Skeletal muscle satellite cell (primary cell): ENCODE measurements at regions not wholly inside any gene's neighbourhood (a gene's known extent, or its start where the extent isn't known, plus 50 kb on each side); places are given as distances from the start of the nearest gene placed in this dataset.
"Not testable (repeated sequence)": the region's sequence is repeated elsewhere in the genome, so short reads cannot be mapped to it uniquely, and the experiment has no call there.

ENCODE experiments used
- H3K27me3 ChIP-seq: 2 replicates; pipeline ENCODE4 v1.7.0; 2013; ENCODE audit warnings: low read length; ENCODE audit not compliant: control insufficient read depth, insufficient read depth
- H3K36me3 ChIP-seq: 2 replicates; pipeline ENCODE4 v1.7.0; 2013; ENCODE audit warnings: mild to moderate bottlenecking, control low read depth, low read length; ENCODE audit not compliant: insufficient read depth
- H3K4me1 ChIP-seq: 2 replicates; pipeline ENCODE4 v1.7.0; 2013; ENCODE audit warnings: low read length; ENCODE audit not compliant: control insufficient read depth, insufficient read depth
- H3K4me2 ChIP-seq: 2 replicates; pipeline ENCODE4 v1.7.0; 2013; ENCODE audit warnings: mild to moderate bottlenecking, low read length
- H3K4me3 ChIP-seq: 2 replicates; pipeline ENCODE4 v1.7.0; 2013; ENCODE audit warnings: low read length
- H3K9ac ChIP-seq: 2 replicates; pipeline ENCODE4 v1.7.0; 2013; ENCODE audit warnings: mild to moderate bottlenecking, low read depth, low read length, moderate library complexity
- H3K9me3 ChIP-seq: replicated peaks from 2 replicates; pipeline ENCODE4 v1.7.0; 2013; ENCODE audit warnings: mild to moderate bottlenecking, control low read depth, low read length

GRCh38 chr13:27327633-27328032 is 57.0 kb downstream of the RASL11A start:
- Histone ChIP-seq H3K4me1 (no peaks in the 10 kb centered on the region), H3K36me3 (no peaks in the 10 kb centered on the region), H3K27me3 (peaks cover 45% of the 10 kb centered on the region), H3K9ac (no peak overlapping the region), H3K4me2 (no peak overlapping the region), H3K4me3 (no peak overlapping the region), H3K9me3 (no peaks in the 10 kb centered on the region)

GRCh38 chr13:27329210-27329609 is 58.6 kb downstream of the RASL11A start:
- Histone ChIP-seq H3K4me1 (no peaks in the 10 kb centered on the region), H3K27me3 (peaks cover 35% of the 10 kb centered on the region), H3K9ac (no peak overlapping the region), H3K36me3 (no peaks in the 10 kb centered on the region), H3K9me3 (no peaks in the 10 kb centered on the region), H3K4me3 (no peak overlapping the region), H3K4me2 (no peak overlapping the region)

- H3K9ac ChIP-seq = no peak overlapping the region
- no peak overlapping the region for H3K4me3 ChIP-seq
- no peaks in the 10 kb centered on the region for H3K36me3 ChIP-seq
- H3K4me2 ChIP-seq = no peak overlapping the region
- H3K9me3 ChIP-seq = no peaks in the 10 kb centered on the region
- no peaks in the 10 kb centered on the region for H3K4me1 ChIP-seq
- H3K27me3 ChIP-seq = peaks cover 42% of the 10 kb centered on the region
Observed at GRCh38 chr13:27334774-27335435, 64.3 kb downstream of the RASL11A start.

- Histone ChIP-seq H3K9me3 (no peaks in the 10 kb centered on the region), H3K4me1 (no peaks in the 10 kb centered on the region)
Observed at GRCh38 chr13:27336014-27336673, 65.5 kb downstream of the RASL11A start.

GRCh38 chr13:27338207-27338606 is 67.6 kb downstream of the RASL11A start:
- Histone ChIP-seq H3K4me1 (no peaks in the 10 kb centered on the region), H3K9ac (no peak overlapping the region), H3K27me3 (peaks cover 43% of the 10 kb centered on the region), H3K9me3 (no peaks in the 10 kb centered on the region), H3K4me3 (no peak overlapping the region), H3K36me3 (no peaks in the 10 kb centered on the region), H3K4me2 (no peak overlapping the region)

More at GRCh38 chr13:27336014-27336673, 65.5 kb downstream of the RASL11A start:
- Histone ChIP-seq H3K27me3 (peaks cover 39% of the 10 kb centered on the region), H3K9ac (no peak overlapping the region), H3K4me3 (no peak overlapping the region), H3K4me2 (no peak overlapping the region), H3K36me3 (no peaks in the 10 kb centered on the region)

GRCh38 chr13:27338816-27339215 is 68.2 kb downstream of the RASL11A start:
- H3K4me1 ChIP-seq = no peaks in the 10 kb centered on the region
- H3K36me3 ChIP-seq = no peaks in the 10 kb centered on the region
- H3K27me3 ChIP-seq = peaks cover 49% of the 10 kb centered on the region
- no peak overlapping the region for H3K4me2 ChIP-seq
- no peaks in the 10 kb centered on the region for H3K9me3 ChIP-seq
- H3K4me3 ChIP-seq = no peak overlapping the region
- H3K9ac ChIP-seq = no peak overlapping the region

GRCh38 chr13:27339299-27339698 is 68.7 kb downstream of the RASL11A start:
- Histone ChIP-seq H3K27me3 (peaks cover 50% of the 10 kb centered on the region), H3K9me3 (no peaks in the 10 kb centered on the region), H3K9ac (no peak overlapping the region), H3K4me3 (no peak overlapping the region), H3K4me1 (no peaks in the 10 kb centered on the region), H3K36me3 (no peaks in the 10 kb centered on the region), H3K4me2 (no peak overlapping the region)

GRCh38 chr13:27341616-27342015 is 71.0 kb downstream of the RASL11A start:
- Histone ChIP-seq H3K27me3 (peaks cover 48% of the 10 kb centered on the region), H3K4me2 (no peak overlapping the region), H3K9me3 (no peaks in the 10 kb centered on the region), H3K4me3 (no peak overlapping the region), H3K4me1 (no peaks in the 10 kb centered on the region), H3K9ac (no peak overlapping the region), H3K36me3 (no peaks in the 10 kb centered on the region)

GRCh38 chr13:27347211-27347772 is 76.7 kb downstream of the RASL11A start:
- no peak overlapping the region for H3K4me2 ChIP-seq
- H3K36me3 ChIP-seq = no peaks in the 10 kb centered on the region
- H3K4me1 ChIP-seq = no peaks in the 10 kb centered on the region
- H3K9ac ChIP-seq = no peak overlapping the region
- H3K9me3 ChIP-seq = no peaks in the 10 kb centered on the region
- no peak overlapping the region for H3K4me3 ChIP-seq
- peaks cover 44% of the 10 kb centered on the region for H3K27me3 ChIP-seq

GRCh38 chr13:27348461-27348860 is 76.0 kb upstream of the GTF3A start:
- Histone ChIP-seq H3K9me3 (no peaks in the 10 kb centered on the region), H3K4me3 (no peak overlapping the region), H3K4me1 (no peaks in the 10 kb centered on the region), H3K27me3 (peaks cover 41% of the 10 kb centered on the region), H3K36me3 (no peaks in the 10 kb centered on the region), H3K4me2 (no peak overlapping the region), H3K9ac (no peak overlapping the region)

- Histone ChIP-seq H3K36me3 (no peaks in the 10 kb centered on the region), H3K4me2 (no peak overlapping the region), H3K27me3 (peaks cover 40% of the 10 kb centered on the region)
Observed at GRCh38 chr13:27349458-27349857, 75.0 kb upstream of the GTF3A start.

GRCh38 chr13:27350825-27351224 is 73.6 kb upstream of the GTF3A start:
- not testable (repeated sequence) for H3K4me1 ChIP-seq
- H3K27me3 ChIP-seq = peaks cover 35% of the 10 kb centered on the region

More at GRCh38 chr13:27349458-27349857, 75.0 kb upstream of the GTF3A start:
- Histone ChIP-seq H3K4me3 (no peak overlapping the region), H3K9ac (no peak overlapping the region), H3K4me1 (no peaks in the 10 kb centered on the region), H3K9me3 (no peaks in the 10 kb centered on the region)

More at GRCh38 chr13:27350825-27351224, 73.6 kb upstream of the GTF3A start:
- H3K9ac ChIP-seq, H3K4me2 ChIP-seq, H3K36me3 ChIP-seq, H3K9me3 ChIP-seq, H3K4me3 ChIP-seq: not testable (repeated sequence)
